ENCODE measurements at regions not wholly inside any gene's neighbourhood (a gene's known extent, or its start where the extent isn't known, plus 50 kb on each side); places are given as distances from the start of the nearest gene placed in this dataset.

DNA sequence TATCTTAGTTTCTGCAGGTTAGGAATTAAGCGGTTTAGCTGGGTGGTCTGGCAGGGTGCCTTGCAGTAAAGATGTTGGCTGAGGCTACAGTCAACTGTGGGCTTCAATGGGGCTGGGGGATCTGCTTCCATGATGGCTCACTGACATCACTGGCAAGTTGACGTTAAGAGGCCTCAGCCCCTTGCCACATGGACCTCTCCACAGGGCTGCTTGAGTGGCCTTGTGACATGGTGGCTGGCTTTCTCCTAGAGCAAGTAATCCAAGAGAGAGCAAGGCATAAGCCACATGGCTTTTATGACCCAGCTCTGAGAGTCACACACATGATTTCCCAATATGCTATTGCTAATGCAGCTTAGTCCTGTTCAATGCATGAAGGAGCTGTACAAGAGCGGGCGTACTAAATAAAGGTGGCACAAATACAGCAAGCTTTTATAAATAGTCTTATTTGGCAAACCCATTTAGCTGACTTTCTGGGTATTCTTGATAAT is 109.1 kb downstream of the SEPTIN7 start:
- no peak for TF ChIP-seq SRF (CRISPR knock-in tag; IDR thresholded peaks at IDR 0.05)
- no peak for TF ChIP-seq HMG20A (CRISPR knock-in tag; conservative IDR thresholded peaks at IDR 0.05)
- no peak for TF ChIP-seq MBD2 (IDR thresholded peaks at IDR 0.05; ENCODE audit: borderline replicate concordance, low read depth)
- TF ChIP-seq MEIS2 (IDR thresholded peaks at IDR 0.05; ENCODE audit: partially characterized antibody): no peak
- no peak for TF ChIP-seq ZNF274 (IDR thresholded peaks at IDR 0.05; ENCODE audit: borderline replicate concordance, low read depth, low read length)
- TF ChIP-seq SIRT6 (IDR thresholded peaks at IDR 0.05; ENCODE audit: low read depth, low read length): no peak
- TF ChIP-seq, protein P1, sequence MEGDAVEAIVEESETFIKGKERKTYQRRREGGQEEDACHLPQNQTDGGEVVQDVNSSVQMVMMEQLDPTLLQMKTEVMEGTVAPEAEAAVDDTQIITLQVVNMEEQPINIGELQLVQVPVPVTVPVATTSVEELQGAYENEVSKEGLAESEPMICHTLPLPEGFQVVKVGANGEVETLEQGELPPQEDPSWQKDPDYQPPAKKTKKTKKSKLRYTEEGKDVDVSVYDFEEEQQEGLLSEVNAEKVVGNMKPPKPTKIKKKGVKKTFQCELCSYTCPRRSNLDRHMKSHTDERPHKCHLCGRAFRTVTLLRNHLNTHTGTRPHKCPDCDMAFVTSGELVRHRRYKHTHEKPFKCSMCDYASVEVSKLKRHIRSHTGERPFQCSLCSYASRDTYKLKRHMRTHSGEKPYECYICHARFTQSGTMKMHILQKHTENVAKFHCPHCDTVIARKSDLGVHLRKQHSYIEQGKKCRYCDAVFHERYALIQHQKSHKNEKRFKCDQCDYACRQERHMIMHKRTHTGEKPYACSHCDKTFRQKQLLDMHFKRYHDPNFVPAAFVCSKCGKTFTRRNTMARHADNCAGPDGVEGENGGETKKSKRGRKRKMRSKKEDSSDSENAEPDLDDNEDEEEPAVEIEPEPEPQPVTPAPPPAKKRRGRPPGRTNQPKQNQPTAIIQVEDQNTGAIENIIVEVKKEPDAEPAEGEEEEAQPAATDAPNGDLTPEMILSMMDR (IDR thresholded peaks at IDR 0.05 in 2 of 3, conservative IDR thresholded peaks at IDR 0.05 in 1 of 3; ENCODE audit: insufficient read depth in 2 of 3, low read depth in 1 of 3, low read length in 3 of 3): no peak
- TF ChIP-seq TRIM28 (IDR thresholded peaks at IDR 0.05): no peak
